GM19025 (cell line): ENCODE measurements at regions not wholly inside any gene's neighbourhood (a gene's known extent, or its start where the extent isn't known, plus 50 kb on each side); places are given as distances from the start of the nearest gene placed in this dataset.
"Not testable (repeated sequence)": the region's sequence is repeated elsewhere in the genome, so short reads cannot be mapped to it uniquely, and the experiment has no call there.

Experiments
- ATAC-seq: cut with Tn5 transposase; IDR thresholded peaks from one replicate; pipeline ENCODE4 v1.9.1; 2021; ENCODE audit warnings: mild to moderate bottlenecking, low read depth, moderate library complexity; ENCODE audit not compliant: unreplicated experiment

- no peak for ATAC-seq
Observed at GRCh38 chr3:127068871-127069270, 86.0 kb downstream of the PLXNA1 start.

- no peak for ATAC-seq
Observed at GRCh38 chr3:127069814-127070440, 87.0 kb downstream of the PLXNA1 start.

GRCh38 chr3:127070776-127071175 is 87.9 kb downstream of the PLXNA1 start:
- no peak for ATAC-seq

- ATAC-seq: no peak
Observed at GRCh38 chr3:127071597-127072001, 88.7 kb downstream of the PLXNA1 start.

GRCh38 chr3:127072221-127072771 is 89.4 kb downstream of the PLXNA1 start:
- ATAC-seq: no peak

- ATAC-seq: no peak
Observed at GRCh38 chr3:127072971-127073783, 90.3 kb downstream of the PLXNA1 start.

- no peak for ATAC-seq
Observed at GRCh38 chr3:127073941-127074820, 91.3 kb downstream of the PLXNA1 start.

GRCh38 chr3:127074900-127075360 is 92.0 kb downstream of the PLXNA1 start:
- peak; percentile 82 for ATAC-seq

GRCh38 chr3:127076166-127076992 is 93.5 kb downstream of the PLXNA1 start:
- not testable (repeated sequence) for ATAC-seq

- no peak for ATAC-seq
Observed at GRCh38 chr3:127077068-127077467, 94.2 kb downstream of the PLXNA1 start.

GRCh38 chr3:127077505-127078064 is 94.7 kb downstream of the PLXNA1 start:
- no peak for ATAC-seq

GRCh38 chr3:127078626-127079025 is 95.7 kb downstream of the PLXNA1 start:
- ATAC-seq: no peak

GRCh38 chr3:127079211-127079610 is 96.3 kb downstream of the PLXNA1 start:
- no peak for ATAC-seq

- no peak for ATAC-seq
Observed at GRCh38 chr3:127081001-127081720, 98.2 kb downstream of the PLXNA1 start.

GRCh38 chr3:127082066-127082465 is 99.2 kb downstream of the PLXNA1 start:
- no peak for ATAC-seq

GRCh38 chr3:127083778-127084397 is 101.0 kb downstream of the PLXNA1 start:
- no peak for ATAC-seq

GRCh38 chr3:127084401-127084990 is 101.6 kb downstream of the PLXNA1 start:
- ATAC-seq: no peak

GRCh38 chr3:127085576-127085975 is 102.7 kb downstream of the PLXNA1 start:
- no peak for ATAC-seq
